GM12865 (cell line): ENCODE measurements at regions not wholly inside any gene's neighbourhood (a gene's known extent, or its start where the extent isn't known, plus 50 kb on each side); places are given as distances from the start of the nearest gene placed in this dataset.

Source experiments
- DNase-seq: peaks from one replicate; pipeline ENCODE4 v3.0.0; 2010; ENCODE audit warnings: low read depth
- H3K4me3 ChIP-seq: 2 replicates; pipeline ENCODE4 v1.5.1; 2011; ENCODE audit warnings: mild to moderate bottlenecking, low read depth, low read length, control low read depth
- CTCF ChIP-seq: IDR thresholded peaks from 2 replicates; pipeline ENCODE4 v1.5.1; 2011; ENCODE audit warnings: low read length, control low read depth, low read depth, inconsistent platforms; ENCODE audit not compliant: insufficient read depth; ENCODE audit errors: missing control alignments

DNA sequence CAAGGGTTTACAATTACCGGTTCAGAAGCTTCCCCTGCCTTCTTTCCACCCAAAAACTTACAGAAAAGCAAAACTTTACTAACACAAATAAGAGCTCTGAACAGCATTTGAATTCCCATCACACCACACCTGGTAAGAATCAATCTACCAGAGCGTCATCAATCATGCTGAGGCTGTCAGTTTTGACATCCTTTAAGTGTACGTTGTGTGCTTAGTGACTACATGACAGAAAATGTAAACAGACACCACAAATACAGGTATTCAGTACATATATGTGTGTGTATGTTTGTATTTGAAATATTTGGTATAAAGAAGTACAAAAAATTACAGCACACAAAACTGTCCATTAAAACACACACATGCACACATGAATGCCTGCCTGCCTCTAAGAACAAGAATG lies 523.5 kb downstream of the TMEM182 start:
- no peak overlapping the region for H3K4me3 ChIP-seq
- no peak for TF ChIP-seq CTCF
- no peak for DNase-seq

GRCh38 chr2:103287746-103288145 lies 525.9 kb downstream of the TMEM182 start:
- TF ChIP-seq CTCF, result no peak
- no peak for DNase-seq
- H3K4me3 ChIP-seq, result no peak overlapping the region

DNA sequence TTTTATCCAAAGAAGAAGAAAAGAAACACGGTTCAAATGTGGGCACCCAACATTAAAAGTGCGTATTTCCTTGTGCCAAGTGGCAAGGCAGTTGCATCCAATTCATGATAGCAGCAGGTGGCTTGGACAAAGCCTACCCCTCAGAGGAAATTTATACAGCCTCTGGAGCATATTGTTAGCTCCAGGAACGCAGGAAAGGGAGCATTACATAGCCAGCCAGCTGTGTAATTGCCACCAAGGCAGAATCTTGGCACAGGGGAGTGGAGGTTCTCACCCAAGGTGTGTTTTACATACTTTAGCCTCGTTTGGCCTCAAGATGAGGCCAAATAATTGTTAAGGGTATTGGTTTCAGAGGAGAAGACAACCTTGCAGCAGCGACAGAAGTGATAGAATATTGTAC lies 526.9 kb downstream of the TMEM182 start:
- TF ChIP-seq CTCF, result no peak
- DNase-seq, result no peak
- no peak overlapping the region for H3K4me3 ChIP-seq

- no peak for DNase-seq
- no peak for TF ChIP-seq CTCF
- no peak overlapping the region for H3K4me3 ChIP-seq
Measured at GRCh38 chr2:103289105-103289725, 527.4 kb downstream of the TMEM182 start.

- H3K4me3 ChIP-seq, result no peak overlapping the region
- TF ChIP-seq CTCF, result no peak
- DNase-seq, result no peak
Measured at GRCh38 chr2:103292573-103292972, 530.7 kb downstream of the TMEM182 start.

GRCh38 chr2:103293067-103293741 lies 531.4 kb downstream of the TMEM182 start:
- no peak for TF ChIP-seq CTCF
- no peak overlapping the region for H3K4me3 ChIP-seq
- DNase-seq, result no peak

DNA sequence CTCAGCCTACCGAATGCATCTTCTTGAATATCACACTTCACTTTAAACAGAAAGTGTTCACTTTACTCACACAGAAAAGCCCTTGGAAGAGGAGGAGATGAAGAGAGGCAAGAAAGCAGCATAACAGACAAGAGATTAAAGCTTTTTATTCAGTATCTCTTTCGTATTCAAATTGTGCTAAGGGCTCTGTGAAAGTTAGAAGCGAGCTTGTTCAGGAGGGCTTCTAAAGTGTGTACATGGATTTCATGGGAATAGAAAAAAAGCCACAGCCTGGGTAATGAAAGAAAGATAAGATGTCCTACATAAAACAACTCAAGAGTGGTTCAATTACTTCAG lies 531.9 kb downstream of the TMEM182 start:
- no peak for DNase-seq
- H3K4me3 ChIP-seq, result no peak overlapping the region
- no peak for TF ChIP-seq CTCF
